HepG2 (cell line): ENCODE measurements at regions not wholly inside any gene's neighbourhood (a gene's known extent, or its start where the extent isn't known, plus 50 kb on each side); places are given as distances from the start of the nearest gene placed in this dataset.

ENCODE experiments used
- FOXM1 ChIP-seq: sonication (generic); formaldehyde crosslinking; IDR thresholded peaks from 2 replicates; pipeline ENCODE4 v1.5.0; 2020; ENCODE audit warnings: missing genetic modification reagents
- RFX5 ChIP-seq: IDR thresholded peaks from 2 replicates; pipeline ENCODE4 v1.6.1; 2011; ENCODE audit warnings: low read depth, low read length, improper control_type of control experiment
- ZNF20 ChIP-seq: sonication (generic); formaldehyde crosslinking; IDR thresholded peaks from 2 replicates; pipeline ENCODE4 v1.4.0; 2020; ENCODE audit warnings: mild to moderate bottlenecking, moderate library complexity, missing genetic modification reagents
- TF ChIP-seq, protein P1 (sequence below): sonication (generic); formaldehyde crosslinking; IDR thresholded peaks from 2 replicates; pipeline ENCODE4 v1.4.0; 2020; ENCODE audit warnings: low read depth, mild to moderate bottlenecking, missing genetic modification reagents

DNA sequence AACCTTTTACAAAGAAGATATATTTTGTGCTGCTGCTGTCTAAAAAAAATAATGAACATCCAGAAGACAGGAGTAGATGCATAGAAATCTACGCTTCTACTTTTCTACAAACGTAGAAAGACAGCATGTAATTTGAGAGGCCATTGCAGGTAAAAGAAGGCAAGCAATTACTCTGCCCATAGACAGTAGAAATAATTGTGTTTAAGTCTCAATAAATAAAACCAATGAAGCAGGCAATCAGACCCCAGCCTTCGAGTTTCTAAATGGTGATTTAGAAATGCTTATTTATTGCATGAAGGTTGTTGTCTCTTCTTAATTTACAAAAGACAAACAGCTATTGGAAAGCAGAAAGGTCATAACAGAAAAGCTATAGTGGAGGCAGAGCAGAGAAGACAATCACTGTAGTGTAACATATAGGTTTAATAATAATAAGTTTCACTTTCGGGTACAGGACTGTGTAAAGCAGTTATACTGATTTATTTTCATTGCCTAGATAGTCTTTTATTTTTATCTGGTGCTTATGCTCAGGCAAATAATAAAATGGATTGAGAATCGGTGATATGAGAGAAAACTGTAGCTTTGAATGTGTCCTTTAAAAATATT, 123.0 kb upstream of the TACR3 start:
- TF ChIP-seq FOXM1 (no peak), RFX5 (no peak), ZNF20 (CRISPR knock-in tag) (no peak)
- TF ChIP-seq, protein P1, sequence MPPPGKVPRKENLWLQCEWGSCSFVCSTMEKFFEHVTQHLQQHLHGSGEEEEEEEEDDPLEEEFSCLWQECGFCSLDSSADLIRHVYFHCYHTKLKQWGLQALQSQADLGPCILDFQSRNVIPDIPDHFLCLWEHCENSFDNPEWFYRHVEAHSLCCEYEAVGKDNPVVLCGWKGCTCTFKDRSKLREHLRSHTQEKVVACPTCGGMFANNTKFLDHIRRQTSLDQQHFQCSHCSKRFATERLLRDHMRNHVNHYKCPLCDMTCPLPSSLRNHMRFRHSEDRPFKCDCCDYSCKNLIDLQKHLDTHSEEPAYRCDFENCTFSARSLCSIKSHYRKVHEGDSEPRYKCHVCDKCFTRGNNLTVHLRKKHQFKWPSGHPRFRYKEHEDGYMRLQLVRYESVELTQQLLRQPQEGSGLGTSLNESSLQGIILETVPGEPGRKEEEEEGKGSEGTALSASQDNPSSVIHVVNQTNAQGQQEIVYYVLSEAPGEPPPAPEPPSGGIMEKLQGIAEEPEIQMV (CRISPR knock-in tag) = no peak
